Smooth muscle cell (in vitro differentiated cells): ENCODE measurements at regions not wholly inside any gene's neighbourhood (a gene's known extent, or its start where the extent isn't known, plus 50 kb on each side); places are given as distances from the start of the nearest gene placed in this dataset.

Experiments used
- DNase-seq: peaks from one replicate; lab custom pipeline; 2025; ENCODE audit not compliant: unreplicated experiment; lab: John Stamatoyannopoulos, UW
- H2AFZ ChIP-seq: fragments of 200-600 bp; sonication (generic); 2 replicates; pipeline ENCODE4 v1.6.0; 2016; ENCODE audit warnings: antibody characterized with exemption, low read depth, mild to moderate bottlenecking
- H3F3A ChIP-seq: fragments of 200-600 bp; sonication (generic); 2 replicates; pipeline ENCODE4 v1.6.0; 2017; ENCODE audit warnings: antibody characterized with exemption, low read depth
- H3K27ac ChIP-seq: fragments of 200-600 bp; sonication (generic); 2 replicates; pipeline ENCODE4 v1.5.1; 2016; ENCODE audit warnings: low read depth, mild to moderate bottlenecking
- H3K27me3 ChIP-seq: fragments of 200-600 bp; sonication (generic); 2 replicates; pipeline ENCODE4 v1.6.1; 2016; ENCODE audit warnings: low read depth, mild to moderate bottlenecking
- H3K36me3 ChIP-seq: fragments of 200-600 bp; sonication (generic); 2 replicates; pipeline ENCODE4 v1.5.1; 2016; ENCODE audit warnings: low read depth
- H3K4me1 ChIP-seq: fragments of 200-600 bp; sonication (generic); 2 replicates; pipeline ENCODE4 v1.5.1; 2016; ENCODE audit warnings: low read depth
- H3K4me2 ChIP-seq: fragments of 200-600 bp; sonication (generic); 2 replicates; pipeline ENCODE4 v1.6.0; 2016; ENCODE audit warnings: mild to moderate bottlenecking
- H3K4me3 ChIP-seq: fragments of 200-600 bp; sonication (generic); 2 replicates; pipeline ENCODE4 v1.5.1; 2016; ENCODE audit warnings: mild to moderate bottlenecking
- H3K79me2 ChIP-seq: fragments of 200-600 bp; sonication (generic); 2 replicates; pipeline ENCODE4 v1.6.0; 2016; ENCODE audit warnings: low read depth, mild to moderate bottlenecking
- H3K9ac ChIP-seq: fragments of 200-600 bp; sonication (generic); 2 replicates; pipeline ENCODE4 v1.6.0; 2016; ENCODE audit warnings: low read depth
- H3K9me3 ChIP-seq: fragments of 200-600 bp; sonication (generic); replicated peaks from 2 replicates; pipeline ENCODE4 v1.5.1; 2016; ENCODE audit warnings: low read depth
- H4K20me1 ChIP-seq: fragments of 200-600 bp; sonication (generic); 2 replicates; pipeline ENCODE4 v1.6.0; 2016; ENCODE audit warnings: low read depth
- CTCF ChIP-seq: fragments of 200-600 bp; sonication (generic); IDR thresholded peaks from 2 replicates; pipeline ENCODE4 v1.5.1; 2017; ENCODE audit warnings: borderline replicate concordance, mild to moderate bottlenecking, antibody characterized with exemption; ENCODE audit not compliant: insufficient read depth, poor library complexity, severe bottlenecking
- WGBS: methylation state at CpG from one replicate; pipeline ENCODE4 v1.1.7; 2016; ENCODE audit warnings: low lambda C conversion rate; 5-methylcytosine and 5-hydroxymethylcytosine counted together

GRCh38 chr1:29860681-29861080 is 624.4 kb downstream of the PTPRU start:
- 95% methylated on average over 2 of the region's 2 CpGs for WGBS
- no peak for TF ChIP-seq CTCF
- Histone ChIP-seq H3K27ac (no peak overlapping the region), H3K36me3 (no peaks in the 10 kb centered on the region), H4K20me1 (peaks cover 3% of the 10 kb centered on the region), H3K9ac (no peak overlapping the region), H3K79me2 (no peaks in the 10 kb centered on the region), H3K27me3 (peaks cover 6% of the 10 kb centered on the region), H3K4me2 (no peak overlapping the region), H3K9me3 (no peaks in the 10 kb centered on the region), H3F3A (peaks cover 2% of the 10 kb centered on the region), H2AFZ (no peak overlapping the region), H3K4me1 (peaks cover 5% of the 10 kb centered on the region), H3K4me3 (no peak overlapping the region)
- no peak for DNase-seq

- no peak for DNase-seq
- Histone ChIP-seq H3F3A (peaks cover 5% of the 10 kb centered on the region), H3K4me3 (no peak overlapping the region), H3K27ac (no peak overlapping the region), H3K36me3 (no peaks in the 10 kb centered on the region), H3K4me1 (peaks cover 7% of the 10 kb centered on the region), H3K9ac (no peak overlapping the region), H4K20me1 (peaks cover 3% of the 10 kb centered on the region), H3K27me3 (no peaks in the 10 kb centered on the region), H3K79me2 (no peaks in the 10 kb centered on the region), H3K9me3 (no peaks in the 10 kb centered on the region), H2AFZ (no peak overlapping the region), H3K4me2 (no peak overlapping the region)
- TF ChIP-seq CTCF = no peak
- WGBS = 31% methylated on average over 1 of the region's 1 CpG
These were observed 623.7 kb downstream of the PTPRU start for GRCh38 chr1:29860056-29860455.

GRCh38 chr1:29859126-29859525 is 622.8 kb downstream of the PTPRU start:
- no peak for DNase-seq
- Histone ChIP-seq H3K36me3 (no peaks in the 10 kb centered on the region), H3K9me3 (no peaks in the 10 kb centered on the region), H3K27ac (no peak overlapping the region), H2AFZ (no peak overlapping the region), H3K9ac (no peak overlapping the region), H3F3A (peaks cover 5% of the 10 kb centered on the region), H4K20me1 (peaks cover 3% of the 10 kb centered on the region), H3K79me2 (no peaks in the 10 kb centered on the region), H3K4me2 (no peak overlapping the region), H3K27me3 (no peaks in the 10 kb centered on the region), H3K4me3 (no peak overlapping the region), H3K4me1 (peaks cover 12% of the 10 kb centered on the region)
- no peak for TF ChIP-seq CTCF
- WGBS = 92% methylated on average over 9 of the region's 9 CpGs

- no peak overlapping the region for H3K27ac ChIP-seq
- no peaks in the 10 kb centered on the region for H3K9me3 ChIP-seq
- H3K79me2 ChIP-seq = no peaks in the 10 kb centered on the region
- TF ChIP-seq CTCF = no peak
- no peak overlapping the region for H3K9ac ChIP-seq
- no peaks in the 10 kb centered on the region for H3K36me3 ChIP-seq
- peaks cover 5% of the 10 kb centered on the region for H3F3A ChIP-seq
- H3K27me3 ChIP-seq = no peaks in the 10 kb centered on the region
- H2AFZ ChIP-seq = no peak overlapping the region
- H3K4me2 ChIP-seq = no peak overlapping the region
- WGBS = 51% methylated on average over 6 of the region's 6 CpGs
- peaks cover 12% of the 10 kb centered on the region for H3K4me1 ChIP-seq
- no peak for DNase-seq
- H3K4me3 ChIP-seq = no peak overlapping the region
- peaks cover 3% of the 10 kb centered on the region for H4K20me1 ChIP-seq
These were observed 622.3 kb downstream of the PTPRU start for GRCh38 chr1:29858646-29859045.
